K562 (cell line): ENCODE measurements at regions not wholly inside any gene's neighbourhood (a gene's known extent, or its start where the extent isn't known, plus 50 kb on each side); places are given as distances from the start of the nearest gene placed in this dataset.
"Not testable (repeated sequence)": the region's sequence is repeated elsewhere in the genome, so short reads cannot be mapped to it uniquely, and the experiment has no call there.

Experiments
- ATAC-seq: fragments of 200-7000 bp; cut with Tn5 transposase; 3 replicates; pipeline ENCODE4 v1.9.1; 2020; ENCODE audit warnings: moderate library complexity
- BruUV-seq: library from RNA; stranded (reverse); fragments of 400-500 nt; replicated peaks from 2 replicates; lab custom pipeline; 2021; lab: Mats Ljungman, UMichigan
- CTCF ChIA-PET: fragments of 300-600 bp; formaldehyde crosslinking; extraction: SDS; loops from one replicate; lab custom pipeline; 2021; ENCODE audit warnings: low intra/inter-chr PET ratio; lab: Yijun Ruan, JAX
- POLR2A ChIA-PET: fragments of 300-600, 350-650 bp; sonication (Branson Sonifier 250); formaldehyde crosslinking; extraction: SDS; loops from one replicate; lab custom pipeline; 2021; ENCODE audit warnings: antibody characterized with exemption, inconsistent platforms; lab: Yijun Ruan, JAX
- DNase-seq, 4 experiments: peaks; one replicate each; pipeline versions ENCODE4 v3.0.0 to v3.0.0-alpha.2; 2011 to 2018; ENCODE audit warnings: low spot score in 3 of 4, mixed read lengths in 3 of 4; ENCODE audit errors: extremely low read depth in 1 of 4
- FAIRE-seq: peaks from 2 replicates; lab custom pipeline; 2011; peaks lifted over from hg19 to GRCh38; lab: Jason Lieb, UNC
- H2AFZ ChIP-seq: 2 replicates; pipeline ENCODE4 v1.6.0; 2011; ENCODE audit warnings: low read depth, low read length, control low read depth, inconsistent platforms
- H3K27ac ChIP-seq: fragments of 200-600 bp; 3 replicates; pipeline ENCODE4 v1.8.0; 2011; ENCODE audit warnings: low read depth, mild to moderate bottlenecking, control low read depth, inconsistent platforms, low read length, moderate library complexity, mixed read lengths; ENCODE audit errors: extremely low read depth
- H3K27me3 ChIP-seq, 2 experiments: fragments of 300-600 bp in 1 of 2; 2 replicates in 1 of 2; 3 replicates in 1 of 2; pipeline versions ENCODE4 v1.6.0 to v1.8.0; 2011; ENCODE audit warnings: inconsistent platforms in 2 of 2, low read length in 2 of 2, mild to moderate bottlenecking in 1 of 2, mixed read lengths in 1 of 2, moderate library complexity in 1 of 2; ENCODE audit not compliant: control insufficient read depth in 2 of 2, insufficient read depth in 2 of 2
- H3K36me3 ChIP-seq: fragments of 300-600 bp; 3 replicates; pipeline ENCODE4 v1.8.0; 2011; ENCODE audit warnings: mild to moderate bottlenecking, low read length, inconsistent platforms; ENCODE audit not compliant: control insufficient read depth, insufficient read depth
- H3K4me1 ChIP-seq, 2 experiments: fragments of 200-600 bp in 1 of 2; replicated peaks in 1 of 2; 2 replicates in 1 of 2; 3 replicates in 1 of 2; pipeline versions ENCODE4 v1.5.1 to v1.8.0; 2011; ENCODE audit warnings: inconsistent platforms in 2 of 2, low read length in 2 of 2, mild to moderate bottlenecking in 1 of 2, mixed read lengths in 1 of 2, moderate library complexity in 1 of 2; ENCODE audit not compliant: control insufficient read depth in 2 of 2, insufficient read depth in 2 of 2
- H3K4me2 ChIP-seq: 2 replicates; pipeline ENCODE4 v1.6.1; 2011; ENCODE audit warnings: low read length, control low read depth, inconsistent platforms, mixed read lengths; ENCODE audit not compliant: insufficient read depth
- H3K4me3 ChIP-seq: fragments of 200-600 bp; sonication (generic), shearing (Covaris generic); 2 replicates; pipeline ENCODE4 v1.5.1; 2016; ENCODE audit warnings: control low read depth, inconsistent platforms
- H3K79me2 ChIP-seq: fragments of 200-600 bp; 3 replicates; pipeline ENCODE4 v1.8.0; 2011; ENCODE audit warnings: low read length, inconsistent platforms; ENCODE audit not compliant: control insufficient read depth, insufficient read depth
- H3K9ac ChIP-seq, 2 experiments: 2 replicates each; pipeline versions ENCODE4 v1.6.0 to v1.6.1; 2011; ENCODE audit warnings: low read depth in 2 of 2, low read length in 2 of 2, control low read depth in 1 of 2, inconsistent platforms in 1 of 2, mild to moderate bottlenecking in 1 of 2, mixed read lengths in 1 of 2; ENCODE audit not compliant: insufficient read depth in 1 of 2
- H3K9me1 ChIP-seq: one replicate; pipeline ENCODE4 v1.6.0; 2011; ENCODE audit warnings: inconsistent platforms, mild to moderate bottlenecking, low read length, moderate library complexity; ENCODE audit not compliant: control insufficient read depth, insufficient read depth
- H3K9me3 ChIP-seq: replicated peaks from 2 replicates; pipeline ENCODE4 v1.5.1; 2011; ENCODE audit warnings: low read depth, low read length, inconsistent platforms; ENCODE audit not compliant: control insufficient read depth, insufficient read depth
- H4K20me1 ChIP-seq: replicated peaks from 2 replicates; pipeline ENCODE4 v1.6.1; 2011; ENCODE audit warnings: low read length, inconsistent platforms, mixed read lengths; ENCODE audit not compliant: control insufficient read depth, insufficient read depth
- CEBPZ ChIP-seq: fragments of 150-350 bp; IDR thresholded peaks from 2 replicates; pipeline ENCODE4 v1.6.1; 2014; ENCODE audit warnings: low read depth, mild to moderate bottlenecking, low read length, borderline replicate concordance
- DDX20 ChIP-seq: fragments of 450-650 bp; IDR thresholded peaks from 2 replicates; pipeline ENCODE4 v1.6.1; 2016; ENCODE audit warnings: missing genetic modification characterization, low read depth, mild to moderate bottlenecking, missing compliant biosample characterization, moderate library complexity
- HMGXB4 ChIP-seq: sonication (generic); formaldehyde crosslinking; IDR thresholded peaks from 2 replicates; pipeline ENCODE4 v1.8.1; 2023; ENCODE audit warnings: mild to moderate bottlenecking, missing genetic modification reagents
- POLR3A ChIP-seq: IDR thresholded peaks from 2 replicates; pipeline ENCODE4 v1.6.1; 2011; ENCODE audit warnings: borderline replicate concordance, mild to moderate bottlenecking, moderate library complexity; ENCODE audit not compliant: insufficient read length, insufficient read depth; ENCODE audit errors: extremely low read depth
- RB1 ChIP-seq: fragments of 450-650 bp; IDR thresholded peaks from 2 replicates; pipeline ENCODE4 v1.6.1; 2017; ENCODE audit warnings: low read depth, mild to moderate bottlenecking
- SAP30 ChIP-seq: fragments of 200-600 bp; sonication (generic); IDR thresholded peaks from 2 replicates; pipeline ENCODE4 v1.6.1; 2012; ENCODE audit warnings: borderline replicate concordance, low read depth, mild to moderate bottlenecking, moderate library complexity, low read length, control low read depth, inconsistent platforms; ENCODE audit not compliant: insufficient read depth, poor library complexity, severe bottlenecking
- SMARCA5 ChIP-seq: fragments of 450-650 bp; IDR thresholded peaks from 2 replicates; pipeline ENCODE4 v1.6.1; 2016
- TBL1XR1 ChIP-seq, 2 experiments: IDR thresholded peaks; 2 replicates each; pipeline ENCODE4 v1.6.1; 2012; ENCODE audit warnings: improper control_type of control experiment in 2 of 2, low read length in 2 of 2, mild to moderate bottlenecking in 1 of 2
- ZBTB7A ChIP-seq: IDR thresholded peaks from 2 replicates; pipeline ENCODE4 v1.6.1; 2011; ENCODE audit warnings: low read depth, mild to moderate bottlenecking, low read length, moderate library complexity, borderline replicate concordance; ENCODE audit not compliant: control insufficient read depth
- ZFPM2 ChIP-seq: fragments of 250-450 bp; sonication (Bioruptor Pico); IDR thresholded peaks from 2 replicates; pipeline ENCODE4 v1.5.1; 2022; ENCODE audit warnings: mild to moderate bottlenecking
- WGBS: fragments of 100-300 bp; shearing (Covaris generic); methylation state at CpG from one replicate; pipeline ENCODE4 v1.1.6; 2016; ENCODE audit warnings: low coverage, mixed read lengths; ENCODE audit not compliant: insufficient coverage; ENCODE audit errors: missing lambda C conversion rate; 5-methylcytosine and 5-hydroxymethylcytosine counted together
- in situ Hi-C: fragments of 300-500 bp; cut with MboI; formaldehyde crosslinking; loops from 4 replicates; pipeline ENCODE4 v1.15.0; 2018; ENCODE audit warnings: inconsistent platforms, mixed read lengths
- intact Hi-C: fragments of 100-400 bp; cut with micrococcal nuclease; formaldehyde crosslinking; loops from 2 replicates; pipeline ENCODE4 v1.14.2; 2022

GRCh38 chr6:72469406-72469983 is 152.4 kb upstream of the KCNQ5 start:
- POLR2A ChIA-PET, FAIRE-seq, in situ Hi-C loops, H3K9me1 ChIP-seq, H3K4me1 ChIP-seq, H3K4me2 ChIP-seq, ATAC-seq, H3K27me3 ChIP-seq, intact Hi-C loops, H3K9me3 ChIP-seq, H3K27ac ChIP-seq, H3K36me3 ChIP-seq, H4K20me1 ChIP-seq, DNase-seq, H2AFZ ChIP-seq, BruUV-seq, H3K4me3 ChIP-seq, CTCF ChIA-PET, H3K79me2 ChIP-seq, H3K9ac ChIP-seq: not testable (repeated sequence)
- WGBS, result 82% methylated on average over 18 of the region's 21 CpGs

GRCh38 chr6:72476051-72476450 is 145.8 kb upstream of the KCNQ5 start:
- Histone ChIP-seq H3K4me2 (no peak overlapping the region), H3K4me1 (no peaks in the 10 kb centered on the region; a peak in 1 of 5 replicates), H3K27ac (no peak overlapping the region), H3K27me3 (no peaks in the 10 kb centered on the region), H3K9me3 (no peaks in the 10 kb centered on the region), H3K9me1 (no peaks in the 10 kb centered on the region), H3K79me2 (no peaks in the 10 kb centered on the region), H3K36me3 (no peaks in the 10 kb centered on the region), H3K9ac (no peak overlapping the region), H2AFZ (no peak overlapping the region), H4K20me1 (no peaks in the 10 kb centered on the region), H3K4me3 (no peak overlapping the region)
- in situ Hi-C loops (no loop called here), intact Hi-C loops (no loop called here)
- POLR2A ChIA-PET, result interaction anchor here (0.7 to 1.3 kb wide), 2 partner anchors 9 to 565 kb away, joined by 3 read pairs; no protein-coding TSS in a partner anchor
- FAIRE-seq (no peak), ATAC-seq (no peak), DNase-seq (no peak)
- 45% methylated on average over 5 of the region's 5 CpGs for WGBS
- CTCF ChIA-PET, result no interaction called here
- BruUV-seq, result no TSS peak
- no peak for TF ChIP-seq POLR3A
- TF ChIP-seq DDX20 (tag), result no peak
- no peak for TF ChIP-seq HMGXB4
- no peak for TF ChIP-seq SMARCA5
- TF ChIP-seq SAP30, result no peak
- TF ChIP-seq RB1, result no peak
- TF ChIP-seq TBL1XR1 (IDR thresholded peaks at IDR 0.05; ENCODE audit: low read length in 2 of 2), result no peak
- TF ChIP-seq ZBTB7A, result no peak
- TF ChIP-seq ZFPM2 (CRISPR knock-in tag), result no peak
- TF ChIP-seq CEBPZ, result no peak
